SK-N-SH (cell line): ENCODE measurements at regions not wholly inside any gene's neighbourhood (a gene's known extent, or its start where the extent isn't known, plus 50 kb on each side); places are given as distances from the start of the nearest gene placed in this dataset.
"Not testable (repeated sequence)": the region's sequence is repeated elsewhere in the genome, so short reads cannot be mapped to it uniquely, and the experiment has no call there.

ENCODE experiments used
- CTCF ChIA-PET: fragments of 300-600, 350-600 bp; formaldehyde crosslinking; extraction: SDS; loops from one replicate; lab custom pipeline; 2021; lab: Yijun Ruan, JAX
- POLR2A ChIA-PET: fragments of 350-600 bp; sonication (Branson Sonifier 250); formaldehyde crosslinking; extraction: SDS; loops from one replicate; lab custom pipeline; 2020; ENCODE audit warnings: antibody characterized with exemption, inconsistent platforms; lab: Yijun Ruan, JAX
- DNase-seq: peaks from one replicate; pipeline ENCODE4 v3.0.0; 2012
- H2AFZ ChIP-seq: fragments of 200-600 bp; sonication (generic); 2 replicates; pipeline ENCODE4 v1.8.1; 2016; ENCODE audit warnings: antibody characterized with exemption, mild to moderate bottlenecking, low read depth
- H3F3A ChIP-seq: fragments of 200-600 bp; sonication (generic); replicated peaks from 2 replicates; pipeline ENCODE3; 2016; ENCODE audit warnings: antibody characterized with exemption, mild to moderate bottlenecking; ENCODE audit not compliant: insufficient read depth
- H3K27ac ChIP-seq, 2 experiments: fragments of 200-500 bp in 1 of 2; fragments of 200-600 bp in 1 of 2; sonication (Bioruptor generic) in 1 of 2; sonication (generic), shearing (Covaris generic) in 1 of 2; 2 replicates each; pipeline versions ENCODE4 v1.5.1 to v1.6.1; 2014 to 2016; ENCODE audit warnings: low read depth in 2 of 2, inconsistent platforms in 1 of 2, low read length in 1 of 2, mild to moderate bottlenecking in 1 of 2, mixed read lengths in 1 of 2
- H3K27me3 ChIP-seq: fragments of 200-600 bp; sonication (generic), shearing (Covaris generic); 2 replicates; pipeline ENCODE4 v1.6.1; 2016; ENCODE audit warnings: mixed run types; ENCODE audit not compliant: insufficient read depth
- H3K36me3 ChIP-seq, 2 experiments: fragments of 200-500 bp in 1 of 2; fragments of 200-600 bp in 1 of 2; sonication (Bioruptor generic) in 1 of 2; sonication (generic) in 1 of 2; replicated peaks in 1 of 2; 2 replicates each; pipeline versions ENCODE3 to v1.5.1; 2014 to 2016; ENCODE audit warnings: low read length in 1 of 2, mild to moderate bottlenecking in 1 of 2; ENCODE audit not compliant: insufficient read depth in 2 of 2, control insufficient read depth in 1 of 2
- H3K4me1 ChIP-seq, 2 experiments: fragments of 200-500 bp in 1 of 2; fragments of 200-600 bp in 1 of 2; sonication (Bioruptor generic) in 1 of 2; sonication (generic), shearing (Covaris generic) in 1 of 2; 2 replicates each; pipeline versions ENCODE4 v1.5.1 to v1.6.1; 2014 to 2016; ENCODE audit warnings: low read depth in 1 of 2, low read length in 1 of 2, mixed run types in 1 of 2; ENCODE audit not compliant: insufficient read depth in 2 of 2, control insufficient read depth in 1 of 2
- H3K4me2 ChIP-seq: fragments of 200-600 bp; sonication (generic), shearing (Covaris generic); 2 replicates; pipeline ENCODE4 v1.6.1; 2017; ENCODE audit warnings: mixed run types
- H3K4me3 ChIP-seq, 2 experiments: fragments of 200-500 bp in 1 of 2; fragments of 200-600 bp in 1 of 2; sonication (Bioruptor generic) in 1 of 2; sonication (generic), shearing (Covaris generic) in 1 of 2; 2 replicates each; pipeline versions ENCODE4 v1.5.1 to v1.8.1; 2014 to 2016; ENCODE audit warnings: low read depth in 2 of 2, inconsistent platforms in 1 of 2, low read length in 1 of 2, mild to moderate bottlenecking in 1 of 2, mixed read lengths in 1 of 2, moderate library complexity in 1 of 2
- H3K79me2 ChIP-seq: fragments of 200-600 bp; sonication (generic); 2 replicates; pipeline ENCODE4 v1.8.1; 2017; ENCODE audit warnings: mild to moderate bottlenecking; ENCODE audit not compliant: insufficient read depth
- H3K9ac ChIP-seq: fragments of 200-600 bp; sonication (generic); 2 replicates; pipeline ENCODE4 v1.6.1; 2017; ENCODE audit warnings: mixed run types
- H3K9me2 ChIP-seq: fragments of 200-600 bp; sonication (generic); 2 replicates; pipeline ENCODE4 v1.6.1; 2017; ENCODE audit warnings: mixed run types
- H3K9me3 ChIP-seq: fragments of 200-600 bp; sonication (generic); 2 replicates; pipeline ENCODE4 v1.6.1; 2017; ENCODE audit warnings: mixed run types, mild to moderate bottlenecking, moderate library complexity
- H4K20me1 ChIP-seq: fragments of 200-600 bp; sonication (generic); 2 replicates; pipeline ENCODE4 v1.6.1; 2017; ENCODE audit warnings: mild to moderate bottlenecking, mixed run types; ENCODE audit not compliant: insufficient read depth
- CHD2 ChIP-seq: fragments of 150-350 bp; IDR thresholded peaks from 2 replicates; pipeline ENCODE4 v1.6.1; 2018; ENCODE audit warnings: low read length; ENCODE audit not compliant: partially characterized antibody
- CTCF ChIP-seq: fragments of 200-600 bp; sonication (generic); IDR thresholded peaks from 2 replicates; pipeline ENCODE4 v1.6.1; 2017; ENCODE audit warnings: antibody characterized with exemption, mild to moderate bottlenecking, moderate library complexity
- EZH2phosphoT487 ChIP-seq: fragments of 200-600 bp; sonication (generic); IDR thresholded peaks from 2 replicates; pipeline ENCODE4 v1.6.1; 2017; ENCODE audit warnings: low read depth, mixed run types, mild to moderate bottlenecking, antibody characterized with exemption, moderate library complexity, borderline replicate concordance
- FOSL2 ChIP-seq: IDR thresholded peaks from 2 replicates; pipeline ENCODE4 v1.4.0; 2012; ENCODE audit warnings: low read depth, mild to moderate bottlenecking, moderate library complexity, borderline replicate concordance
- FOXM1 ChIP-seq: IDR thresholded peaks from 2 replicates; pipeline ENCODE4 v1.4.0; 2012; ENCODE audit warnings: low read depth, mild to moderate bottlenecking
- GATA2 ChIP-seq: sonication (generic); formaldehyde crosslinking; IDR thresholded peaks from 2 replicates; pipeline ENCODE4 v1.5.0; 2020; ENCODE audit warnings: mild to moderate bottlenecking, missing genetic modification reagents
- MEF2A ChIP-seq: IDR thresholded peaks from 2 replicates; pipeline ENCODE4 v1.4.0; 2012; ENCODE audit warnings: low read depth, borderline replicate concordance
- MXI1 ChIP-seq: IDR thresholded peaks from 2 replicates; pipeline ENCODE4 v1.6.1; 2012; ENCODE audit warnings: mild to moderate bottlenecking, low read depth, low read length, improper control_type of control experiment
- NFIC ChIP-seq: IDR thresholded peaks from 2 replicates; pipeline ENCODE4 v1.4.0; 2012; ENCODE audit warnings: borderline replicate concordance
- RFX5 ChIP-seq: IDR thresholded peaks from 2 replicates; pipeline ENCODE4 v1.6.1; 2012; ENCODE audit warnings: mild to moderate bottlenecking, improper control_type of control experiment, low read length
- SMC3 ChIP-seq: IDR thresholded peaks from 2 replicates; pipeline ENCODE4 v1.6.1; 2012; ENCODE audit warnings: low read depth, low read length, improper control_type of control experiment
- TCF12 ChIP-seq: IDR thresholded peaks from 2 replicates; pipeline ENCODE4 v1.4.0; 2012
- ZBTB33 ChIP-seq: IDR thresholded peaks from 2 replicates; pipeline ENCODE4 v1.4.0; 2012; ENCODE audit warnings: low read depth, borderline replicate concordance
- WGBS: methylation state at CpG from one replicate; pipeline ENCODE4 v1.1.6; 2017; ENCODE audit warnings: low lambda C conversion rate; 5-methylcytosine and 5-hydroxymethylcytosine counted together
- TF ChIP-seq, protein P1 (sequence below): fragments of 150-350 bp; IDR thresholded peaks from 2 replicates; pipeline ENCODE4 v1.6.1; 2017; ENCODE audit warnings: antibody characterized with exemption, low read length, low read depth, borderline replicate concordance
- TF ChIP-seq, protein P2 (sequence below): fragments of 150-350 bp; IDR thresholded peaks from 2 replicates; pipeline ENCODE4 v1.6.1; 2016; ENCODE audit warnings: mild to moderate bottlenecking, low read depth, low read length
- TF ChIP-seq, protein P3 (sequence below): IDR thresholded peaks from 2 replicates; pipeline ENCODE4 v1.4.0; 2012; ENCODE audit warnings: low read depth, borderline replicate concordance
- TF ChIP-seq, protein P4 (sequence below): IDR thresholded peaks from 2 replicates; pipeline ENCODE4 v1.4.0; 2012; ENCODE audit warnings: low read depth

DNA sequence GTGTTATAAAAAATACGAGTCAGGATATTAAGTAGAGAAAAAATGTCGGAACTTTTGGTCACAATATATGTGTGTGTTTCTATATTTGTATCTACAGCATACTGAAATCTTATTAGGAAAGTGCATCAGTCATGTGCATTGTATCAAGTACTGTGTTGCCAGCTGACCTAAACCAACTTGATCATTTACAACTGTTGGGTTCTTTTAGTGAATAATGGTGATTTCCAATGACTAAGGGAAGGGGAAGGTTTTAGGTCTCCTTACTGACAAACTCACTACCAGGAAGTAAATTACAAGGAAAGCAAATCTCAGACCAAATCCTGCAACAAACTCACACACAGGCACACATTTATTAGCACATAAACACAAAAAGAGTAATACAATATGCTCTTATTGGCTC, 142.7 kb downstream of the TSEN15 start:
- no peak for DNase-seq
- Histone ChIP-seq H3K4me2 (no peak overlapping the region), H3K4me3 (no peak overlapping the region), H3K9me2 (no peaks in the 10 kb centered on the region), H3K9ac (no peak overlapping the region), H2AFZ (no peak overlapping the region), H3K36me3 (no peaks in the 10 kb centered on the region), H3K27me3 (no peaks in the 10 kb centered on the region)
- TF ChIP-seq GATA2 (CRISPR knock-in tag) (no peak), MEF2A (no peak), FOSL2 (no peak), RFX5 (no peak), CTCF (no peak), ZBTB33 (no peak), MXI1 (no peak), FOXM1 (no peak), EZH2phosphoT487 (no peak), NFIC (no peak), CHD2 (no peak), SMC3 (no peak), TCF12 (no peak)
- TF ChIP-seq, protein P1, sequence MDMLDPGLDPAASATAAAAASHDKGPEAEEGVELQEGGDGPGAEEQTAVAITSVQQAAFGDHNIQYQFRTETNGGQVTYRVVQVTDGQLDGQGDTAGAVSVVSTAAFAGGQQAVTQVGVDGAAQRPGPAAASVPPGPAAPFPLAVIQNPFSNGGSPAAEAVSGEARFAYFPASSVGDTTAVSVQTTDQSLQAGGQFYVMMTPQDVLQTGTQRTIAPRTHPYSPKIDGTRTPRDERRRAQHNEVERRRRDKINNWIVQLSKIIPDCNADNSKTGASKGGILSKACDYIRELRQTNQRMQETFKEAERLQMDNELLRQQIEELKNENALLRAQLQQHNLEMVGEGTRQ, result no peak
- TF ChIP-seq, protein P2, sequence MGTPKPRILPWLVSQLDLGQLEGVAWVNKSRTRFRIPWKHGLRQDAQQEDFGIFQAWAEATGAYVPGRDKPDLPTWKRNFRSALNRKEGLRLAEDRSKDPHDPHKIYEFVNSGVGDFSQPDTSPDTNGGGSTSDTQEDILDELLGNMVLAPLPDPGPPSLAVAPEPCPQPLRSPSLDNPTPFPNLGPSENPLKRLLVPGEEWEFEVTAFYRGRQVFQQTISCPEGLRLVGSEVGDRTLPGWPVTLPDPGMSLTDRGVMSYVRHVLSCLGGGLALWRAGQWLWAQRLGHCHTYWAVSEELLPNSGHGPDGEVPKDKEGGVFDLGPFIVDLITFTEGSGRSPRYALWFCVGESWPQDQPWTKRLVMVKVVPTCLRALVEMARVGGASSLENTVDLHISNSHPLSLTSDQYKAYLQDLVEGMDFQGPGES, result no peak
- TF ChIP-seq, protein P3, sequence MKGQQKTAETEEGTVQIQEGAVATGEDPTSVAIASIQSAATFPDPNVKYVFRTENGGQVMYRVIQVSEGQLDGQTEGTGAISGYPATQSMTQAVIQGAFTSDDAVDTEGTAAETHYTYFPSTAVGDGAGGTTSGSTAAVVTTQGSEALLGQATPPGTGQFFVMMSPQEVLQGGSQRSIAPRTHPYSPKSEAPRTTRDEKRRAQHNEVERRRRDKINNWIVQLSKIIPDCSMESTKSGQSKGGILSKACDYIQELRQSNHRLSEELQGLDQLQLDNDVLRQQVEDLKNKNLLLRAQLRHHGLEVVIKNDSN, result no peak
- TF ChIP-seq, protein P4, sequence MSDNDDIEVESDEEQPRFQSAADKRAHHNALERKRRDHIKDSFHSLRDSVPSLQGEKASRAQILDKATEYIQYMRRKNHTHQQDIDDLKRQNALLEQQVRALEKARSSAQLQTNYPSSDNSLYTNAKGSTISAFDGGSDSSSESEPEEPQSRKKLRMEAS, result no peak
- TF ChIP-seq, all 33 proteins: peak for 0
- POLR2A ChIA-PET, result no interaction called here
- WGBS, result 86% methylated on average over 2 of the region's 2 CpGs
- Histone ChIP-seq H3K9me3 (no peaks in the 10 kb centered on the region), H4K20me1 (no peaks in the 10 kb centered on the region), H3K4me1 (peaks cover 0 to 12% of the 10 kb centered on the region in 2 experiments; a peak in 2 of 4 replicates), H3K27ac (no peak overlapping the region), H3F3A (no peaks in the 10 kb centered on the region), H3K79me2 (no peaks in the 10 kb centered on the region)
- CTCF ChIA-PET, result interaction anchor here (1.3 kb wide), 1 partner anchor 48 kb away, joined by 4 read pairs; no protein-coding TSS in a partner anchor

GRCh38 chr1:184195722-184196121, 144.2 kb downstream of the TSEN15 start:
- CTCF ChIA-PET, result interaction anchor here (1.5 kb wide), 1 partner anchor 27 kb away, joined by 3 read pairs; no protein-coding TSS in a partner anchor
- H3K4me2 ChIP-seq, DNase-seq, H3K4me3 ChIP-seq, H3F3A ChIP-seq, H3K27ac ChIP-seq, H3K27me3 ChIP-seq, H2AFZ ChIP-seq, H3K79me2 ChIP-seq, H4K20me1 ChIP-seq, H3K9me3 ChIP-seq, H3K9me2 ChIP-seq, H3K36me3 ChIP-seq, H3K9ac ChIP-seq, POLR2A ChIA-PET, H3K4me1 ChIP-seq: not testable (repeated sequence)
- 51% methylated on average over 2 of the region's 2 CpGs for WGBS
